ENCODE measurements at regions not wholly inside any gene's neighbourhood (a gene's known extent, or its start where the extent isn't known, plus 50 kb on each side); places are given as distances from the start of the nearest gene placed in this dataset.

- TF ChIP-seq SIN3A (IDR thresholded peaks at IDR 0.05; ENCODE audit: borderline replicate concordance, insufficient read depth, low read length) (no peak), REST (IDR thresholded peaks at IDR 0.05; ENCODE audit: insufficient read depth in 1 of 2, low read depth in 2 of 2, low read length in 2 of 2) (no peak), POLR2AphosphoS5 (IDR thresholded peaks at IDR 0.05; ENCODE audit: low read depth, low read length) (no peak), TAF1 (IDR thresholded peaks at IDR 0.05; ENCODE audit: borderline replicate concordance, insufficient read depth, low read length) (no peak), FOXP2 (optimal IDR thresholded peaks at IDR 0.05; ENCODE audit: borderline replicate concordance, extremely low read depth, extremely low read length, insufficient read depth) (no peak)
Observed at GRCh38 chr2:116820986-116821385, 993.5 kb upstream of the DDX18 start.

GRCh38 chr2:116832148-116832547, 982.3 kb upstream of the DDX18 start:
- TF ChIP-seq FOXP2 (optimal IDR thresholded peaks at IDR 0.05; ENCODE audit: borderline replicate concordance, extremely low read depth, extremely low read length, insufficient read depth) (no peak), REST (IDR thresholded peaks at IDR 0.05; ENCODE audit: insufficient read depth in 1 of 2, low read depth in 2 of 2, low read length in 2 of 2) (no peak), TAF1 (IDR thresholded peaks at IDR 0.05; ENCODE audit: borderline replicate concordance, insufficient read depth, low read length) (no peak), POLR2AphosphoS5 (IDR thresholded peaks at IDR 0.05; ENCODE audit: low read depth, low read length) (no peak), SIN3A (IDR thresholded peaks at IDR 0.05; ENCODE audit: borderline replicate concordance, insufficient read depth, low read length) (no peak)

- TF ChIP-seq SIN3A (IDR thresholded peaks at IDR 0.05; ENCODE audit: borderline replicate concordance, insufficient read depth, low read length) (no peak), FOXP2 (optimal IDR thresholded peaks at IDR 0.05; ENCODE audit: borderline replicate concordance, extremely low read depth, extremely low read length, insufficient read depth) (no peak), POLR2AphosphoS5 (IDR thresholded peaks at IDR 0.05; ENCODE audit: low read depth, low read length) (no peak), TAF1 (IDR thresholded peaks at IDR 0.05; ENCODE audit: borderline replicate concordance, insufficient read depth, low read length) (no peak), REST (IDR thresholded peaks at IDR 0.05; ENCODE audit: insufficient read depth in 1 of 2, low read depth in 2 of 2, low read length in 2 of 2) (no peak)
Observed at GRCh38 chr2:116833052-116833451, 981.4 kb upstream of the DDX18 start.

- TF ChIP-seq SIN3A (IDR thresholded peaks at IDR 0.05; ENCODE audit: borderline replicate concordance, insufficient read depth, low read length) (no peak), FOXP2 (optimal IDR thresholded peaks at IDR 0.05; ENCODE audit: borderline replicate concordance, extremely low read depth, extremely low read length, insufficient read depth) (no peak), REST (IDR thresholded peaks at IDR 0.05; ENCODE audit: insufficient read depth in 1 of 2, low read depth in 2 of 2, low read length in 2 of 2) (no peak), TAF1 (IDR thresholded peaks at IDR 0.05; ENCODE audit: borderline replicate concordance, insufficient read depth, low read length) (no peak), POLR2AphosphoS5 (IDR thresholded peaks at IDR 0.05; ENCODE audit: low read depth, low read length) (no peak)
Observed at GRCh38 chr2:116842164-116842563, 972.3 kb upstream of the DDX18 start.

- TF ChIP-seq SIN3A (IDR thresholded peaks at IDR 0.05; ENCODE audit: borderline replicate concordance, insufficient read depth, low read length): no peak
- TF ChIP-seq REST (IDR thresholded peaks at IDR 0.05; ENCODE audit: insufficient read depth in 1 of 2, low read depth in 2 of 2, low read length in 2 of 2): no peak
- no peak for TF ChIP-seq POLR2AphosphoS5 (IDR thresholded peaks at IDR 0.05; ENCODE audit: low read depth, low read length)
- no peak for TF ChIP-seq FOXP2 (optimal IDR thresholded peaks at IDR 0.05; ENCODE audit: borderline replicate concordance, extremely low read depth, extremely low read length, insufficient read depth)
- no peak for TF ChIP-seq TAF1 (IDR thresholded peaks at IDR 0.05; ENCODE audit: borderline replicate concordance, insufficient read depth, low read length)
Observed at GRCh38 chr2:116859708-116860107, 954.8 kb upstream of the DDX18 start.

All from PFSK-1 (cell line).